Mesodermal cell (in vitro differentiated cells): ENCODE measurements at regions not wholly inside any gene's neighbourhood (a gene's known extent, or its start where the extent isn't known, plus 50 kb on each side); places are given as distances from the start of the nearest gene placed in this dataset.
"Not testable (repeated sequence)": the region's sequence is repeated elsewhere in the genome, so short reads cannot be mapped to it uniquely, and the experiment has no call there.

ENCODE experiments used
- H3K27ac ChIP-seq: 2 replicates; pipeline ENCODE4 v1.7.0; 2013; ENCODE audit warnings: mild to moderate bottlenecking, low read depth, low read length, moderate library complexity; ENCODE audit not compliant: severe bottlenecking
- H3K36me3 ChIP-seq: 2 replicates; pipeline ENCODE4 v1.7.1; 2013; ENCODE audit warnings: mild to moderate bottlenecking, low read length, moderate library complexity; ENCODE audit not compliant: control insufficient read depth, insufficient read depth
- H3K4me1 ChIP-seq: one replicate; pipeline ENCODE4 v1.7.1; 2013; ENCODE audit warnings: mild to moderate bottlenecking, low read length; ENCODE audit not compliant: insufficient read depth, control insufficient read depth, poor library complexity, severe bottlenecking
- H3K4me3 ChIP-seq: 2 replicates; pipeline ENCODE4 v1.7.0; 2013; ENCODE audit warnings: low read length, control low read depth, mild to moderate bottlenecking; ENCODE audit not compliant: insufficient read depth, poor library complexity, severe bottlenecking; ENCODE audit errors: extremely low read depth
- H3K9me3 ChIP-seq: 2 replicates; pipeline ENCODE4 v1.7.1; 2013; ENCODE audit warnings: mild to moderate bottlenecking, low read length, moderate library complexity; ENCODE audit not compliant: control insufficient read depth
- WGBS, 2 experiments: methylation state at CpG; one replicate each; pipeline ENCODE4 v1.1.5; 2013; ENCODE audit warnings: missing lambda C conversion rate in 2 of 2; ENCODE audit not compliant: insufficient coverage in 2 of 2; 5-methylcytosine and 5-hydroxymethylcytosine counted together

- no peaks in the 10 kb centered on the region for H3K36me3 ChIP-seq
- H3K4me3 ChIP-seq = no peak overlapping the region
- peaks cover 10% of the 10 kb centered on the region for H3K9me3 ChIP-seq
- no peak overlapping the region for H3K27ac ChIP-seq
- 69 to 75% methylated on average over 2 to 3 of the region's 7 CpGs for WGBS, 2 experiments
- peaks cover 8% of the 10 kb centered on the region for H3K4me1 ChIP-seq
Observed at GRCh38 chr9:124084087-124084486, 72.5 kb downstream of the LHX2 start.

DNA sequence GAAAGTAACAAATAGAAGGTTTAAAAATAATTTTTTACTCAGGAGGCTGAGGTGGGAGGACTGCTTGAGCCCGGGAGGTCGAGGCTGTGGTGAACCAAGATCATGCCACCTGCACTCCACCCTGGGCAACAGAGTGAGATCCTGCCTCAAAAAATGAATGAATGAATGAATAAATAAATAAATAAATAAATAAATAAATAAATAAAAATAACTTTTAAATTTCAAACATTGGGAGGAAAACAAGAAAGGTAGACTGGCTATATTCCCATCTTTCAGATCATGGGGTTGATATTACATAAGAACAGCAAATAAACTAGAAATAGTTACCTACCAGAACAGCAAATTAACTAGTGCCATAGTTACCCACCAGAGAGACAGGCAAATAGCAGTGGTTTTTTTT is 75.7 kb downstream of the LHX2 start:
- WGBS, 2 experiments = 100% methylated on average over 2 of the region's 2 CpGs; no CpG with 5 or more reads in 1 of the 2 experiments

DNA sequence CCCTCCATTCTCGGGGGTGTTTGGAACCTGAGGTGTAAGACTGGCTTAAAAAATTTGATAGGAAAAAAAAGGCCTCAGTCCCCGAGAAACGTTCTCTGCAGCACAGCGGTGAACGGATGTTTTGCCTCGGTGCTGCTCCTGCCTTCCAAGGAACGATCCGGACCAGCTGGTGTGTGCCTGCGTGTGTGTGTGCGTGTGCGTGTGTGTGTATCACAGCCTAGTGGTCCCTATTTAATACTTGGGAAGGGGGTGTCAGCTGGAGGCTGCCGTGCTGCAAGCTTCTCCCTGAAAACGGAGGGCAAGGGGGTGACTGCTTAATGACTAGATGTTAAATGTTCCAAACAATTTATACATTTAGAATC is 76.9 kb downstream of the LHX2 start:
- Histone ChIP-seq H3K4me1 (no peaks in the 10 kb centered on the region), H3K9me3 (peaks cover 10% of the 10 kb centered on the region), H3K4me3 (no peak overlapping the region), H3K27ac (no peak overlapping the region), H3K36me3 (no peaks in the 10 kb centered on the region)
- 89 to 93% methylated on average over 10 of the region's 13 CpGs for WGBS, 2 experiments

More for the DNA sequence above, 75.7 kb downstream of the LHX2 start:
- no peak overlapping the region for H3K4me3 ChIP-seq
- H3K36me3 ChIP-seq = no peaks in the 10 kb centered on the region
- H3K9me3 ChIP-seq = peaks cover 10% of the 10 kb centered on the region
- no peaks in the 10 kb centered on the region for H3K4me1 ChIP-seq
- H3K27ac ChIP-seq = no peak overlapping the region

DNA sequence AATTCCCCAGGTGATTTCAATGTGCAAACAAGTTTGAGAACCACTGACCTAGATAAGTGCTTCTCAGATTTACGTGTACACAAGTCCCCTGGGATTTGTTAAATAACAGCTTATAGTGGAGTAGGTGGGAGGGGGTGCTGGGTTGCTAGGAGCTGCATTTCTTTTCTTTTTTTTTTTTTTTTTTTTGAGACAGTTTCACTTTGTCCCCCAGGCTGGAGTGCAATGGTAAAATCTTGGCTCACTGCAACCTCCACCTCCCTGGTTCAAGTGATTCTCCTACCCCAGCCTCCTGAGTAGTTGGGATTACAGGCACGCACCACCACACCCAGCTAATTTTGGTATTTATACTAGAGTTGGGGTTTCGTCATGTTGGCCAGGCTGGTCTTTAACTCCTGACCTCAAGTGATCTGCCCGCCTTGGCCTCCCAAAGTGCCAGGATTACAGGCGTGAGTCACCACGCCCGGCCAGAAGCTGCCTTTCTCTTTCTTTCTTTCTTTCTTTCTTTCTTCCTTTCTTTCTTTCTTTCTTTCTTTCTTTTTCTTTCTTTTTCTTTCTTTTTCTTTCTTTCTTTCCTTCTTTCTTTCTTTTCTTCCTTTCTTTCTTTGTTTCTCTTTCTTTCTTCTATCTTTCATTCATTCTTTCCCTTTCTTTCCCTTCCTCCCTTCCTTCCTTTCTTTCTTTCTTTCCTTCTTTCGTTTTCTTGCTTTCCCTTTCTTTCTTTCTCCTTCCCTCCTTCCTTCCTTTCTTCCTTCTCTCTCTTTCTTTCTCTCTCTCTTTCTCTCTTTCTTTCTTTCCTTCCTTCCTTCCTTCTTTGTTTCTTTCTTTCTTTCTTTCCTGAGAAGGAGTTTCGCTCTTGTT is 78.3 kb downstream of the LHX2 start:
- H3K36me3 ChIP-seq, H3K4me1 ChIP-seq, H3K27ac ChIP-seq, H3K4me3 ChIP-seq: not testable (repeated sequence)
- 92 to 96% methylated on average over 7 to 8 of the region's 9 CpGs for WGBS, 2 experiments
- H3K9me3 ChIP-seq = peaks cover 10% of the 10 kb centered on the region

DNA sequence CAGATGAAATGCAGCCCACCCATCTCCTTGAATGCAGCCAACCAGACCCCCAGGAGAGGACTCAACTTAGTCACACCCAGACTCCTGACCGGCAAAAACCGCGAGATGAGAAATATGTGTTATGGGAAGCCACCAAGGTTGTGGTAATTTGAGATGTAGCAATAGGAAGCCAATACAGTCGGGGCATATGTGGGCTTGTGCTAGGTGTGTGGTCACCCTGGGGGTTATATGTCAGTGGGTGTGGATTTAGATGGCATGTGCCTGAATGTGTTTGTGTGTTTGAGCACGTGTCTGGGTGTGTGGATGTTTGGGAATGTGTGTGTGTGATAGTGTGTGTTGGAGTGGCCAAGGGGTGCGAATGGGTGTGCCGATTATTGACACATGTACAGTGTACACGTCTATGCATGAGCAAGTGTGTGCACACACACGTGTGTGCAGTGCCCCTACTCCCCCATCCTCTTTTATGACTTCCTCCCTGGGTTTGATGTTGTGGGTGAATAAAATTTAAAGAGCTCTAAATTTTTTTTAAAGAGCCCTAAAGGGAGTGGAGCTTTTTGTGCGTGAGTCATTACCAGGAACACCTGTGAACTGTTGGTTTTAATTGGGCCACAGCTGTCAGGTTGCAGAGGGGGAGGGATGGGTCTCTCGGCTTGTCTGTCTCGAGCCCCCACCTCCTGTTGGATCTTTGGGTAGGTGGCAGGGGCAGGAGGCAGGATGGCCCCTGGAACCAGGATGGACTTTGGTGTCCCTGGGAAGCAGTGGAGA is 86.8 kb downstream of the LHX2 start:
- 90 to 94% methylated on average over 5 to 10 of the region's 12 CpGs for WGBS, 2 experiments
- H3K4me1 ChIP-seq = no peaks in the 10 kb centered on the region

GRCh38 chr9:124099860-124100259 is 88.3 kb downstream of the LHX2 start:
- Histone ChIP-seq H3K9me3 (no peaks in the 10 kb centered on the region), H3K4me1 (no peaks in the 10 kb centered on the region), H3K4me3 (no peak overlapping the region), H3K27ac (no peak overlapping the region), H3K36me3 (no peaks in the 10 kb centered on the region)
- 89 to 96% methylated on average over 4 of the region's 6 CpGs for WGBS, 2 experiments

More for the DNA sequence above, 86.8 kb downstream of the LHX2 start:
- H3K36me3 ChIP-seq = no peaks in the 10 kb centered on the region
- no peaks in the 10 kb centered on the region for H3K9me3 ChIP-seq
- H3K4me3 ChIP-seq = no peak overlapping the region
- H3K27ac ChIP-seq = no peak overlapping the region

DNA sequence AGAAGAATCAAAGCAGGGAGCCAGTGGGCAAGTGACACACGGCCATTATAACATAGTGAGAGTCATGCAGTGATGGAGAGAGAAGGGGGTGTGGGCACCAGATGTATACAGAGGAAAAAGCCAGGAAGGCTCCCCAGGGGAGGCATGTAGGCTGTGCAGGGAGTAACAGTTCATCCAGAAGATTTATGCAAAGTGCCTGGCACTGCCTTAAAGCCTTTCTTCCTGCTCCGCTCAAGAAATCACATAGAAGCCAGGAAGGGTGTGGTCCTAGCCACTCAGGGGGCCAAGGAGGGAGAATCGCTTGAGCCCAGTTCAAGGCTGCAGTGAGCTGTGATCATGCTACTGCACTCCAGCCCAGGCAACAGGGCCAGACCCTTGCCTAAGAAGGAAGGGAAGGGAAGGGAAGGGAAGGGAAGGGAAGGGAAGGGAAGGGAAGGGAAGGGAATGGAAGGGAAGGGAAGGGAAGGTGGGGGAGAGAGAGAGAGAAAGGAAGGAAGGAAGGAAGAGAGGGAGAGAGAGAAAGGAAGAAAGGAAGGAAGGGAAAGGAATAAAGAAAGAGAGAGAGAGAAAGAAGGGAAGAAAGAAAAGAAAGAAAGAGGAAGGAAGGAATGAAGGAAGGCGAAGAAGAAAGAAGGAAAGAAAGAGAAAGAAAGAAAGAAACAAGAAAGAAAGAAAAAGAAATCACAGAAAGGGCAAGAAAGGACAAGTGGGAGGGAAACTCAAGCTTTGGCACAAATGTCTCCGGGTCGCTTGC is 89.8 kb downstream of the LHX2 start:
- 71 to 81% methylated on average over 5 of the region's 6 CpGs for WGBS, 2 experiments
- H3K4me3 ChIP-seq = no peak overlapping the region
- H3K27ac ChIP-seq = no peak overlapping the region
- no peaks in the 10 kb centered on the region for H3K4me1 ChIP-seq
- no peaks in the 10 kb centered on the region for H3K36me3 ChIP-seq
- no peaks in the 10 kb centered on the region for H3K9me3 ChIP-seq

GRCh38 chr9:124101969-124102345 is 90.4 kb downstream of the LHX2 start:
- Histone ChIP-seq H3K9me3 (no peaks in the 10 kb centered on the region), H3K4me1 (no peaks in the 10 kb centered on the region), H3K36me3 (no peaks in the 10 kb centered on the region), H3K4me3 (no peak overlapping the region), H3K27ac (no peak overlapping the region)
- WGBS, 2 experiments = 70 to 71% methylated on average over 6 to 7 of the region's 7 CpGs

- no peak overlapping the region for H3K27ac ChIP-seq
- WGBS, 2 experiments = 70 to 73% methylated on average over 3 of the region's 3 CpGs
- H3K4me3 ChIP-seq = no peak overlapping the region
- no peaks in the 10 kb centered on the region for H3K9me3 ChIP-seq
- no peaks in the 10 kb centered on the region for H3K4me1 ChIP-seq
- no peaks in the 10 kb centered on the region for H3K36me3 ChIP-seq
Observed at GRCh38 chr9:124102363-124102762, 90.8 kb downstream of the LHX2 start.

DNA sequence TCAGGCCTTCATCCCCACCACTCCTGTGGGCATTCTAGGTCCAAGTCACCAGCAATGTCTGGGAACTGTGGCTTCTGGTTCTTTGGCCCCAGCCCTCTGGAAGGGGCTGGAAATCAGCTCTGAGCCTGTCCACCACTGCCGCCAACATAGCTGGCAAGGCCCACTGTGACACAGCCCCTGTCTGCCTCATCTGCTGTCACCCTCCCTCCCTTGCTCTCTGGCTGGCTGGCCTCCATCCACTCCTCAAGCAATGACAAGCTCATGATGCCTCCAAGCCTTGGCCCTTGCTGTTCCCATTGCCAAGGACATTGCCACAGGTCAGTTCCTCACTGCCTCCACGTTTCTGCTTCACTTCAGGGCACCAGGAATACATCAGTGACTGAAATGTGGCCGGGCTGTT is 93.7 kb downstream of the LHX2 start:
- WGBS, 2 experiments = 84 to 86% methylated on average over 3 of the region's 3 CpGs
- H3K36me3 ChIP-seq = no peaks in the 10 kb centered on the region
- H3K27ac ChIP-seq = no peak overlapping the region

More for the DNA sequence above, 93.7 kb downstream of the LHX2 start:
- no peaks in the 10 kb centered on the region for H3K9me3 ChIP-seq
- no peaks in the 10 kb centered on the region for H3K4me1 ChIP-seq
- no peak overlapping the region for H3K4me3 ChIP-seq
